Skeletal muscle tissue (tissue), 3 donors: ENCODE measurements at regions not wholly inside any gene's neighbourhood (a gene's known extent, or its start where the extent isn't known, plus 50 kb on each side); places are given as distances from the start of the nearest gene placed in this dataset.

Source experiments
- H3K27ac ChIP-seq: one replicate; pipeline ENCODE4 v1.7.0; 2013; ENCODE audit warnings: mild to moderate bottlenecking, low read depth, low read length, inconsistent platforms
- H3K27me3 ChIP-seq, 3 donors: one replicate each; pipeline ENCODE4 v1.7.0; 2013; ENCODE audit warnings: low read length in 3 of 3; ENCODE audit not compliant: control insufficient read depth in 3 of 3, insufficient read depth in 3 of 3
- H3K36me3 ChIP-seq, 3 donors: one replicate each; pipeline ENCODE4 v1.7.0; 2013; ENCODE audit warnings: low read length in 3 of 3; ENCODE audit not compliant: control insufficient read depth in 3 of 3, insufficient read depth in 3 of 3
- H3K4me1 ChIP-seq, 3 donors: one replicate each; pipeline ENCODE4 v1.7.0; 2013; ENCODE audit warnings: low read length in 3 of 3, mild to moderate bottlenecking in 3 of 3; ENCODE audit not compliant: control insufficient read depth in 3 of 3, insufficient read depth in 3 of 3
- H3K4me3 ChIP-seq, 3 donors: one replicate each; pipeline ENCODE4 v1.7.0; 2013; ENCODE audit warnings: low read length in 3 of 3
- H3K9ac ChIP-seq, 3 donors: one replicate each; pipeline ENCODE4 v1.7.0; 2013; ENCODE audit warnings: low read length in 3 of 3, mild to moderate bottlenecking in 3 of 3, moderate library complexity in 2 of 3, low read depth in 1 of 3
- H3K9me3 ChIP-seq, 3 donors: one replicate each; pipeline ENCODE4 v1.7.0; 2013; ENCODE audit warnings: low read length in 3 of 3; ENCODE audit not compliant: control insufficient read depth in 3 of 3
- donor health status: Osteomylitis.

DNA sequence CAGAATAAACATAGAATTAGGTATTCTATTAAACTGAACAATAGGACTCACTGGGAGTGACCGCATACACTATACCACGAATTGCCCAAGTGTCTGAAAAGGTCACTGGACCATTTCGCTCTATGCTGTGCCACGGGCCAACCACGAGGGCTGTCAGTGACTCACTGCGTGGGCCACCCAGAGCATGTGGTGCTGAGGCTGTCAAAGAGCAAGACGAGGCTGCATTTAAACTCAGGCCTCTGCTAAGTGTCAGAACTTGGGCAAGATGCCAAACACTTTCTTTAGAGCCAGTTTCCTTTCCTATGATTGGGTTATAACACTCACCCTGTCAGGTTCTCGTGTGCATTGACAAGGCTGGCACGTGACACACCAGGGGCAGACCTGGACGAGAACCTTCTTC lies 97.5 kb downstream of the SH3YL1 start:
- Histone ChIP-seq H3K27ac (no peak overlapping the region), H3K4me1 (no peaks in the 10 kb centered on the region), H3K4me3 (no peak overlapping the region), H3K9me3 (no peaks in the 10 kb centered on the region), H3K36me3 (no peaks in the 10 kb centered on the region), H3K9ac (no peak overlapping the region), H3K27me3 (peaks cover 0 to 5% (median 4%) of the 10 kb centered on the region in 3 donors)

GRCh38 chr2:165530-165929 lies 98.3 kb downstream of the SH3YL1 start:
- H3K36me3 ChIP-seq = no peaks in the 10 kb centered on the region
- H3K4me1 ChIP-seq = no peaks in the 10 kb centered on the region
- H3K27ac ChIP-seq = no peak overlapping the region
- H3K4me3 ChIP-seq = no peak overlapping the region
- H3K9ac ChIP-seq = no peak overlapping the region
- peaks cover 0 to 5% (median 4%) of the 10 kb centered on the region in 3 donors for H3K27me3 ChIP-seq
- H3K9me3 ChIP-seq = no peaks in the 10 kb centered on the region

GRCh38 chr2:162473-163382 lies 101.1 kb downstream of the SH3YL1 start:
- Histone ChIP-seq H3K27ac (no peak overlapping the region), H3K9me3 (no peaks in the 10 kb centered on the region), H3K4me1 (no peaks in the 10 kb centered on the region), H3K4me3 (no peak overlapping the region), H3K36me3 (no peaks in the 10 kb centered on the region), H3K9ac (no peak overlapping the region), H3K27me3 (peaks cover 4 to 5% (median 4%) of the 10 kb centered on the region in 3 donors)

- Histone ChIP-seq H3K27me3 (peaks cover 4 to 5% (median 4%) of the 10 kb centered on the region in 3 donors), H3K9ac (no peak overlapping the region), H3K4me3 (no peak overlapping the region), H3K4me1 (no peaks in the 10 kb centered on the region), H3K36me3 (no peaks in the 10 kb centered on the region), H3K9me3 (no peaks in the 10 kb centered on the region), H3K27ac (no peak overlapping the region)
Observed at GRCh38 chr2:161729-162128, 102.1 kb downstream of the SH3YL1 start.

GRCh38 chr2:151553-152334 lies 105.4 kb upstream of the FAM110C start:
- Histone ChIP-seq H3K4me1 (no peaks in the 10 kb centered on the region), H3K36me3 (no peaks in the 10 kb centered on the region), H3K27ac (no peak overlapping the region), H3K9me3 (no peaks in the 10 kb centered on the region), H3K27me3 (peaks cover 0 to 8% (median 7%) of the 10 kb centered on the region in 3 donors), H3K9ac (no peak overlapping the region), H3K4me3 (no peak overlapping the region)

GRCh38 chr2:145407-145806 lies 99.1 kb upstream of the FAM110C start:
- Histone ChIP-seq H3K9me3 (no peaks in the 10 kb centered on the region), H3K4me1 (no peaks in the 10 kb centered on the region), H3K4me3 (no peak overlapping the region), H3K27me3 (peaks cover 0 to 4% (median under 1%) of the 10 kb centered on the region in 3 donors), H3K36me3 (no peaks in the 10 kb centered on the region), H3K27ac (no peak overlapping the region), H3K9ac (no peak overlapping the region)

GRCh38 chr2:141611-142010 lies 95.3 kb upstream of the FAM110C start:
- Histone ChIP-seq H3K27ac (no peak overlapping the region), H3K4me3 (no peak overlapping the region), H3K36me3 (no peaks in the 10 kb centered on the region), H3K9me3 (no peaks in the 10 kb centered on the region), H3K4me1 (no peaks in the 10 kb centered on the region), H3K9ac (no peak overlapping the region), H3K27me3 (peaks cover 3 to 7% (median 4%) of the 10 kb centered on the region in 3 donors)

DNA sequence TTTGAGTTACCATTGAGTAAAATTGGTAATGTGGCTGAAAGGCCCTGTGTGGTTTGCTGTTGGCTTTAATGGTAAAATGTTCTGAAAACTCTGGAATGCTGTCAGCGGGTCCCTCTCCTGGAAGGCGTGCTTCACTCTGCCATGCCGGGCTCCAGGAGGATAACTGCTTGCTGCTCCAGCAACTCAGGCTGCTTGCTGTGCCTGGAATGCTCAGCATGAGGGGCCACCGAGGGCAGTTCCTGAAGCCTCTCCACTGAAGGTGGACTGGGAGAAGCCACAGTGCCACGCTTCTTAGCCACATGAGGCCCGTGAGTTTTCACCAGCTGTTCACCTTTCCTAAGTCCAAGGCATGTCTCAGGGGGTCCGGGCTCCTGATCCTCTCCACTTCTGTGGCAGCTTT lies 90.4 kb upstream of the FAM110C start:
- no peaks in the 10 kb centered on the region for H3K36me3 ChIP-seq
- H3K4me3 ChIP-seq = no peak overlapping the region
- H3K9ac ChIP-seq = no peak overlapping the region
- no peak overlapping the region for H3K27ac ChIP-seq
- H3K9me3 ChIP-seq = no peaks in the 10 kb centered on the region
- H3K4me1 ChIP-seq = no peaks in the 10 kb centered on the region
- H3K27me3 ChIP-seq = peaks cover 3 to 16% (median 9%) of the 10 kb centered on the region in 3 donors

DNA sequence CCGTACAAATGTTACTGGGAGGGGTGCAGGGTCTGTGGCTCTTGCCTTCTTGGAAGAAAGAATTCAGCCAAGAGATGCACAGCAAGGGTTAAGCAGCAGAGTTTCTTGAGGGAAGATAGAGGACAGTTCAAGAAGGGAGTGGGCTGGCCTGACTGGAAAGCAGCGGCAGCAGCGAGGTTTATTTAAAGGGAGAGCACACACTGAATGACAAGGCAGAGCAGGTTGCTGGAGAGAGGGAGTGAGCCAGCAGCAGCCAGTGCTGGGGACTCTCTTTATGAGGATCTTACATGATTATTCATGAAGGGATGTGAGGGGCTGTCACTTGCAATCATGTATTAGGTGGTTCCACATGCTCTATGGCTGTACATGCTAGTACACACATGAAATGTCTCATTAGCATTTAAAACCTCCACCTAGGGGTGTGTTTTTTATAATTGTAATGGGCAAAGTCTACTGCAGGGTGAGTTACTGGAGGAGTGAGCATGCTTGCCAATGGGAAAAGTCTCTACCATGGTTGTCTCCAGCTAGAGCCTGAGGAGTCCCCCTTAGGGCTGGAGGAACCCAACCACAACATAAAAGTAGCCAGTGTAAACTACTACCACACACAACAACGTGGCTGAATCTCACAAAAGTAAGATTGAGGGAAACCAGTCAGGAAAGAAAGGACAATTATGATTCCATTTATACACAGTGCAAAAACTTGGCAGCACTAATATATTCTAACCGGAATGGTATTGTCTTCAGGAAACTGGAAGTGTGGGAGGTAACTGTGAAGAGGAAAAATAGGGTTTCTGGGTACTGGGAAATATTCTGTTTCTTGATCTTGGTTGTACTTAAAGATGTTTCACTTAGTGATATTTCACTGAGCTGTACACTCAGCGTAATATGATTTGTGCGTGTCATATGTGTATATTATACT lies 87.6 kb upstream of the FAM110C start:
- Histone ChIP-seq H3K9me3 (no peaks in the 10 kb centered on the region), H3K4me3 (no peak overlapping the region), H3K27ac (no peak overlapping the region), H3K9ac (peak overlapping the region in 1 of 3 donors; percentile 10), H3K27me3 (peaks cover 2 to 13% (median 4%) of the 10 kb centered on the region in 3 donors), H3K36me3 (no peaks in the 10 kb centered on the region), H3K4me1 (no peaks in the 10 kb centered on the region)
